Vagina (tissue), 2 donors: ENCODE measurements at regions not wholly inside any gene's neighbourhood (a gene's known extent, or its start where the extent isn't known, plus 50 kb on each side); places are given as distances from the start of the nearest gene placed in this dataset.
"Not testable (repeated sequence)": the region's sequence is repeated elsewhere in the genome, so short reads cannot be mapped to it uniquely, and the experiment has no call there.

Experiments used
- CTCF ChIP-seq, 3 experiments: fragments of 450-650 bp in 2 of 3; fragments of 200-600 bp in 1 of 3; sonication (generic) in 1 of 3; IDR thresholded peaks; one replicate each; pipeline ENCODE4 v1.5.1; 2017 to 2019; ENCODE audit warnings: antibody characterized with exemption in 3 of 3, mild to moderate bottlenecking in 2 of 3, moderate library complexity in 2 of 3
- POLR2A ChIP-seq, 2 donors: fragments of 450-650 bp; IDR thresholded peaks; one replicate each; pipeline ENCODE4 v1.6.1; 2017; ENCODE audit warnings: antibody characterized with exemption in 2 of 2, mild to moderate bottlenecking in 2 of 2, moderate library complexity in 2 of 2
- POLR2AphosphoS5 ChIP-seq, 2 donors: sonication (generic); formaldehyde crosslinking; IDR thresholded peaks; one replicate each; pipeline ENCODE4 v1.9.0; 2017; ENCODE audit warnings: antibody characterized with exemption in 2 of 2, mild to moderate bottlenecking in 2 of 2, low read depth in 1 of 2; ENCODE audit not compliant: insufficient read depth in 1 of 2

- not testable (repeated sequence) for TF ChIP-seq POLR2A (IDR thresholded peaks at IDR 0.05); CTCF (IDR thresholded peaks at IDR 0.05); POLR2AphosphoS5 (IDR thresholded peaks at IDR 0.05; ENCODE audit: insufficient read depth in 1 of 2, low read depth in 1 of 2)
Measured at GRCh38 chr1:145537003-145537402, 70.8 kb upstream of the GPR89A start.
